HG03342 (cell line): ENCODE measurements at regions not wholly inside any gene's neighbourhood (a gene's known extent, or its start where the extent isn't known, plus 50 kb on each side); places are given as distances from the start of the nearest gene placed in this dataset.

Experiments used
- ATAC-seq: cut with Tn5 transposase; IDR thresholded peaks from one replicate; pipeline ENCODE4 v1.9.1; 2021; ENCODE audit warnings: mild to moderate bottlenecking, moderate library complexity; ENCODE audit not compliant: unreplicated experiment

- no peak for ATAC-seq
Measured at GRCh38 chr2:39615675-39616074, 50.0 kb upstream of the TMEM178A start.
